Stomach (tissue), 8 donors: ENCODE measurements at regions not wholly inside any gene's neighbourhood (a gene's known extent, or its start where the extent isn't known, plus 50 kb on each side); places are given as distances from the start of the nearest gene placed in this dataset.

Experiments
- DNase-seq, 2 donors: peaks; one replicate each; pipeline versions ENCODE4 v3.0.0 to v3.0.0-alpha.2; 2013 to 2019
- H3K27ac ChIP-seq, 5 donors: fragments of 200-600 bp in 4 of 5; sonication (generic) in 4 of 5; one replicate each; pipeline ENCODE4 v1.5.1; 2013 to 2019; ENCODE audit warnings: mild to moderate bottlenecking in 1 of 5, moderate library complexity in 1 of 5
- H3K27me3 ChIP-seq, 3 donors: fragments of 200-600 bp; sonication (generic); one replicate each; pipeline ENCODE4 v1.5.1; 2017 to 2019; ENCODE audit warnings: mixed run types in 1 of 3
- H3K36me3 ChIP-seq, 4 donors: fragments of 200-600 bp; sonication (generic); 1 replicate in 3 of 4; 2 replicates in 1 of 4; pipeline ENCODE4 v1.5.1; 2016 to 2019
- H3K4me1 ChIP-seq, 4 donors: fragments of 200-600 bp; sonication (generic); one replicate each; pipeline ENCODE4 v1.5.1; 2016 to 2019
- H3K4me3 ChIP-seq, 4 donors: fragments of 200-600 bp; sonication (generic) in 3 of 4; one replicate each; pipeline ENCODE4 v1.5.1; 2016 to 2019; ENCODE audit warnings: mild to moderate bottlenecking in 1 of 4
- H3K9me3 ChIP-seq, 4 donors: fragments of 200-600 bp; sonication (generic); one replicate each; pipeline ENCODE4 v1.5.1; 2016 to 2019
- CTCF ChIP-seq, 7 experiments: fragments of 450-650 bp in 4 of 7; fragments of 200-600 bp in 3 of 7; sonication (generic) in 3 of 7; IDR thresholded peaks; one replicate each; pipeline ENCODE4 v1.5.1; 2016 to 2019; ENCODE audit warnings: antibody characterized with exemption in 7 of 7, control low read depth in 2 of 7, mild to moderate bottlenecking in 1 of 7
- EP300 ChIP-seq: sonication (generic); formaldehyde crosslinking; IDR thresholded peaks from one replicate; pipeline ENCODE4 v1.6.1; 2017; ENCODE audit warnings: antibody characterized with exemption
- POLR2A ChIP-seq, 4 donors: fragments of 450-650 bp; IDR thresholded peaks; one replicate each; pipeline ENCODE4 v1.6.1; 2016; ENCODE audit warnings: antibody characterized with exemption in 4 of 4, control low read depth in 2 of 4, mild to moderate bottlenecking in 1 of 4, moderate library complexity in 1 of 4
- POLR2AphosphoS5 ChIP-seq, 3 donors: sonication (generic); formaldehyde crosslinking; IDR thresholded peaks; one replicate each; pipeline ENCODE4 v1.6.1; 2016; ENCODE audit warnings: antibody characterized with exemption in 3 of 3
- WGBS, 5 donors: extraction: QIAGEN DNeasy Blood & Tissue Kit in 3 of 5; methylation state at CpG; one replicate each; pipeline versions ENCODE4 v1.1.5 to v1.1.7; 2013 to 2018; 5-methylcytosine and 5-hydroxymethylcytosine counted together
- intact Hi-C: fragments of 100-400 bp; cut with DNase I; formaldehyde crosslinking; loops from one replicate; pipeline ENCODE4 v1.15.1; 2023; ENCODE audit warnings: low total_unique reads
- donor health status: healthy with polysubstance abuse.
- donor health status: Bipolar disorder and iron deficiency.
- donor health status: healthy.

- intact Hi-C loops, result no loop called here
These were observed 135.4 kb downstream of the NRN1 start for GRCh38 chr6:5871296-5871695.

GRCh38 chr6:5869676-5870075 is 137.0 kb downstream of the NRN1 start:
- TF ChIP-seq CTCF (IDR thresholded peaks at IDR 0.05) (no peak), POLR2AphosphoS5 (IDR thresholded peaks at IDR 0.05) (no peak), EP300 (no peak), POLR2A (IDR thresholded peaks at IDR 0.05) (no peak)
- WGBS, 5 donors, result 71 to 91% (median 84%) methylated on average over 4 of the region's 4 CpGs

More at GRCh38 chr6:5871296-5871695, 135.4 kb downstream of the NRN1 start:
- no peaks in the 10 kb centered on the region for H3K36me3 ChIP-seq
- peaks cover 0 to 26% (median 0%) of the 10 kb centered on the region in 4 donors for H3K9me3 ChIP-seq
- no peak for DNase-seq
- no peak for TF ChIP-seq POLR2AphosphoS5 (IDR thresholded peaks at IDR 0.05)
- TF ChIP-seq POLR2A (IDR thresholded peaks at IDR 0.05), result no peak
- no peak for TF ChIP-seq CTCF (IDR thresholded peaks at IDR 0.05)
- TF ChIP-seq EP300, result no peak
- no peak overlapping the region for H3K4me3 ChIP-seq
- H3K27me3 ChIP-seq, result no peaks in the 10 kb centered on the region
- H3K4me1 ChIP-seq, result peaks cover 0 to 9% (median under 1%) of the 10 kb centered on the region in 4 donors
- 68 to 80% (median 76%) methylated on average over 4 of the region's 4 CpGs for WGBS, 5 donors
- H3K27ac ChIP-seq, result no peak overlapping the region

GRCh38 chr6:5869261-5869660 is 137.5 kb downstream of the NRN1 start:
- intact Hi-C loops, result no loop called here
- no peaks in the 10 kb centered on the region for H3K36me3 ChIP-seq
- TF ChIP-seq POLR2A (IDR thresholded peaks at IDR 0.05) (no peak), EP300 (no peak)
- no peak for DNase-seq
- H3K9me3 ChIP-seq, result peaks cover 0 to 30% (median 0%) of the 10 kb centered on the region in 4 donors
- H3K27ac ChIP-seq, result no peak overlapping the region
- peaks cover 0 to 11% (median 3%) of the 10 kb centered on the region in 4 donors for H3K4me1 ChIP-seq
- no peaks in the 10 kb centered on the region for H3K27me3 ChIP-seq
- no peak overlapping the region for H3K4me3 ChIP-seq

More at GRCh38 chr6:5869676-5870075, 137.0 kb downstream of the NRN1 start:
- Histone ChIP-seq H3K4me1 (peaks cover 0 to 11% (median 3%) of the 10 kb centered on the region in 4 donors), H3K9me3 (peaks cover 0 to 30% (median 0%) of the 10 kb centered on the region in 4 donors), H3K36me3 (no peaks in the 10 kb centered on the region), H3K27me3 (no peaks in the 10 kb centered on the region), H3K4me3 (no peak overlapping the region), H3K27ac (no peak overlapping the region)
- DNase-seq, result no peak
- intact Hi-C loops, result no loop called here

GRCh38 chr6:5866547-5867051 is 140.1 kb downstream of the NRN1 start:
- peak in 1 of 2 donors; percentile 63 for DNase-seq
- WGBS, 5 donors, result 12 to 33% (median 13%) methylated on average over 4 of the region's 4 CpGs
- Histone ChIP-seq H3K9me3 (peaks cover 0 to 23% (median 0%) of the 10 kb centered on the region in 4 donors), H3K4me1 (peaks cover 0 to 11% (median 3%) of the 10 kb centered on the region in 4 donors), H3K36me3 (no peaks in the 10 kb centered on the region), H3K4me3 (peak overlapping the region in 3 of 4 donors; percentile 16 to 29 (median 19)), H3K27ac (peak overlapping the region in 2 of 5 donors; percentile 17 to 51), H3K27me3 (no peaks in the 10 kb centered on the region)
- intact Hi-C loops, result no loop called here
- no peak for TF ChIP-seq CTCF (IDR thresholded peaks at IDR 0.05)
- no peak for TF ChIP-seq POLR2A (IDR thresholded peaks at IDR 0.05)
- no peak for TF ChIP-seq POLR2AphosphoS5 (IDR thresholded peaks at IDR 0.05)
- TF ChIP-seq EP300, result no peak

- no peak overlapping the region for H3K27ac ChIP-seq
- no peaks in the 10 kb centered on the region for H3K27me3 ChIP-seq
- 66 to 88% (median 84%) methylated on average over 3 of the region's 3 CpGs for WGBS, 5 donors
- TF ChIP-seq EP300 (no peak), POLR2AphosphoS5 (IDR thresholded peaks at IDR 0.05) (no peak), CTCF (IDR thresholded peaks at IDR 0.05) (no peak)
- no peak overlapping the region for H3K4me3 ChIP-seq
- intact Hi-C loops, result no loop called here
- peaks cover 0 to 11% (median 3%) of the 10 kb centered on the region in 4 donors for H3K4me1 ChIP-seq
- H3K9me3 ChIP-seq, result peaks cover 0 to 12% (median 0%) of the 10 kb centered on the region in 4 donors
- H3K36me3 ChIP-seq, result no peaks in the 10 kb centered on the region
- peak in 1 of 2 donors; percentile 10 for DNase-seq
These were observed 141.2 kb downstream of the NRN1 start for GRCh38 chr6:5865506-5866031.
